Nephron (organoid): ENCODE measurements at regions not wholly inside any gene's neighbourhood (a gene's known extent, or its start where the extent isn't known, plus 50 kb on each side); places are given as distances from the start of the nearest gene placed in this dataset.

Source experiments
- H3K27ac Mint-ChIP-seq, 3 experiments: 2 replicates each; pipeline ENCODE4 v1.8.0; 2020; ENCODE audit warnings: mixed read lengths in 3 of 3, mild to moderate bottlenecking in 2 of 3, moderate library complexity in 1 of 3
- H3K27me3 Mint-ChIP-seq: 2 replicates; pipeline ENCODE4 v1.8.0; 2021; ENCODE audit warnings: low read depth, mild to moderate bottlenecking, moderate library complexity, mixed read lengths
- H3K36me3 Mint-ChIP-seq: 2 replicates; pipeline ENCODE4 v1.8.0; 2020; ENCODE audit warnings: low read depth, mixed read lengths
- H3K4me1 Mint-ChIP-seq: 2 replicates; pipeline ENCODE4 v1.8.0; 2020; ENCODE audit warnings: mixed read lengths
- H3K4me3 Mint-ChIP-seq, 3 experiments: 2 replicates each; pipeline ENCODE4 v1.8.0; 2020; ENCODE audit warnings: mild to moderate bottlenecking in 3 of 3, mixed read lengths in 3 of 3, moderate library complexity in 2 of 3
- H3K9me3 Mint-ChIP-seq: 2 replicates; pipeline ENCODE4 v1.8.0; 2020; ENCODE audit warnings: mixed read lengths
- CTCF ChIP-seq, 3 experiments: fragments of 200-600 bp; sonication (generic); IDR thresholded peaks; one replicate each; pipeline ENCODE4 v1.5.0; 2021; ENCODE audit warnings: antibody characterized with exemption in 3 of 3; ENCODE audit not compliant: unreplicated experiment in 3 of 3

- H3K27me3 Mint-ChIP-seq: no peaks in the 10 kb centered on the region
- H3K4me1 Mint-ChIP-seq: no peaks in the 10 kb centered on the region
- no peak overlapping the region for H3K27ac Mint-ChIP-seq
- H3K4me3 Mint-ChIP-seq: no peak overlapping the region
- no peak for TF ChIP-seq CTCF (IDR thresholded peaks at IDR 0.05; ENCODE audit: unreplicated experiment in 3 of 3)
- H3K36me3 Mint-ChIP-seq: no peaks in the 10 kb centered on the region
- peaks cover 12% of the 10 kb centered on the region for H3K9me3 Mint-ChIP-seq
Observed at GRCh38 chr5:148897842-148898241, 71.4 kb downstream of the ADRB2 start.

- no peak overlapping the region for H3K4me3 Mint-ChIP-seq
Observed at GRCh38 chr5:148898413-148899075, 72.1 kb downstream of the ADRB2 start.

GRCh38 chr5:148899993-148900392 lies 73.6 kb downstream of the ADRB2 start:
- H3K4me3 Mint-ChIP-seq: no peak overlapping the region
- no peaks in the 10 kb centered on the region for H3K4me1 Mint-ChIP-seq
- H3K27me3 Mint-ChIP-seq: no peaks in the 10 kb centered on the region
- H3K9me3 Mint-ChIP-seq: no peaks in the 10 kb centered on the region
- H3K36me3 Mint-ChIP-seq: no peaks in the 10 kb centered on the region
- TF ChIP-seq CTCF (IDR thresholded peaks at IDR 0.05; ENCODE audit: unreplicated experiment in 3 of 3): no peak
- H3K27ac Mint-ChIP-seq: no peak overlapping the region

More at GRCh38 chr5:148898413-148899075, 72.1 kb downstream of the ADRB2 start:
- no peak for TF ChIP-seq CTCF (IDR thresholded peaks at IDR 0.05; ENCODE audit: unreplicated experiment in 3 of 3)
- Mint-ChIP-seq H3K27ac (no peak overlapping the region), H3K4me1 (no peaks in the 10 kb centered on the region), H3K9me3 (peaks cover 9% of the 10 kb centered on the region), H3K27me3 (no peaks in the 10 kb centered on the region), H3K36me3 (no peaks in the 10 kb centered on the region)

GRCh38 chr5:148902478-148902877 lies 76.1 kb downstream of the ADRB2 start:
- H3K27me3 Mint-ChIP-seq: no peaks in the 10 kb centered on the region
- no peak overlapping the region for H3K27ac Mint-ChIP-seq
- H3K36me3 Mint-ChIP-seq: no peaks in the 10 kb centered on the region
- no peak overlapping the region for H3K4me3 Mint-ChIP-seq
- no peaks in the 10 kb centered on the region for H3K4me1 Mint-ChIP-seq
- no peak for TF ChIP-seq CTCF (IDR thresholded peaks at IDR 0.05; ENCODE audit: unreplicated experiment in 3 of 3)
- no peaks in the 10 kb centered on the region for H3K9me3 Mint-ChIP-seq

- H3K4me3 Mint-ChIP-seq: no peak overlapping the region
- no peaks in the 10 kb centered on the region for H3K9me3 Mint-ChIP-seq
- no peak overlapping the region for H3K27ac Mint-ChIP-seq
- H3K27me3 Mint-ChIP-seq: no peaks in the 10 kb centered on the region
- no peaks in the 10 kb centered on the region for H3K36me3 Mint-ChIP-seq
- no peaks in the 10 kb centered on the region for H3K4me1 Mint-ChIP-seq
- no peak for TF ChIP-seq CTCF (IDR thresholded peaks at IDR 0.05; ENCODE audit: unreplicated experiment in 3 of 3)
Observed at GRCh38 chr5:148903587-148903986, 77.2 kb downstream of the ADRB2 start.

- Mint-ChIP-seq H3K27ac (no peak overlapping the region), H3K9me3 (no peaks in the 10 kb centered on the region), H3K36me3 (no peaks in the 10 kb centered on the region), H3K4me1 (no peaks in the 10 kb centered on the region), H3K27me3 (no peaks in the 10 kb centered on the region), H3K4me3 (no peak overlapping the region)
- no peak for TF ChIP-seq CTCF (IDR thresholded peaks at IDR 0.05; ENCODE audit: unreplicated experiment in 3 of 3)
Observed at GRCh38 chr5:148904440-148904839, 78.0 kb downstream of the ADRB2 start.
